NK-92 treated with Interleukin-12 subunit alpha and Interleukin-12 subunit beta, amount 100 ng/mL, for 24 hours (cell line): ENCODE measurements at regions not wholly inside any gene's neighbourhood (a gene's known extent, or its start where the extent isn't known, plus 50 kb on each side); places are given as distances from the start of the nearest gene placed in this dataset.

Experiments
- DNase-seq: peaks from one replicate; lab custom pipeline; 2025; lab: John Stamatoyannopoulos, UW

DNA sequence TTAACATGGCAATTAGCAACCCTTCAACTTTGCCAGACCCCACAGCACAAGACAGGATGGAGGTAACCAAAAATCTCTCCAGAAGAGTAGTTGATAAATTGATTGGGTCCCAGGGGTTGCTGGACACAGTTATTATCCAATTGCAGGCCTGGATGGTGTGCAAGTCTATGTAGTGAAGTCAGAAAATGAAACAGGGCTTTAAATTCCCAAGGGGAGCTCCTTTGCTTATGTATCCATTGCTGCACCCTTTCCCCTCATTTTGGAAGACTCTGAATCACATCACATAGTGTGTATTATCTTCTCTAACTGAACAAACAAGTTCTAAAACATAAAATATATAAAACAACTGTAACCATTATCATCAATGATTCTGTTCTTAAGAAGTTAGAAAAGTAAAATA is 550.2 kb downstream of the LMO4 start:
- no peak for DNase-seq

- DNase-seq, result no peak
Measured at GRCh38 chr1:87880098-87880760, 551.5 kb downstream of the LMO4 start.

GRCh38 chr1:87880764-87881163 is 552.1 kb downstream of the LMO4 start:
- DNase-seq, result no peak

DNA sequence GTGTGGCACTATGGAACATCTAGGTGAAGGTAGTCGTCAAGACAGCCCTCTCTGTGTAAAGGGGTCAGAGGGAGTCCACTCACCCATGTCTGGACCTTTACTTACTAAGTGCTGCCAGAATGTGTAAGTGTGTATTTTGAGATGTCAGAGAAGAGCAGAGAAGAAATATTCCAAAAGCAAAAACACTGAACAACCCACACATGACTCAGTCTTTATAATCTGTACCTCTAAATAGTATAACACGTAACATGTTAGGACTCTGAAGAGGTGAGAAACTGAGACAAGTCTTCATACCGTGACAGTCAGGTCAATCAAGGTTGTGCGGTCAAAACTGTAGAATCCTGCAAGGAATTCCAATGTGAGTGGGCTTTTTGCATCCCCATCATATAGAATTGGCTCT is 555.2 kb downstream of the LMO4 start:
- DNase-seq, result no peak

- DNase-seq, result no peak
Measured at GRCh38 chr1:87884581-87884980, 555.9 kb downstream of the LMO4 start.

DNA sequence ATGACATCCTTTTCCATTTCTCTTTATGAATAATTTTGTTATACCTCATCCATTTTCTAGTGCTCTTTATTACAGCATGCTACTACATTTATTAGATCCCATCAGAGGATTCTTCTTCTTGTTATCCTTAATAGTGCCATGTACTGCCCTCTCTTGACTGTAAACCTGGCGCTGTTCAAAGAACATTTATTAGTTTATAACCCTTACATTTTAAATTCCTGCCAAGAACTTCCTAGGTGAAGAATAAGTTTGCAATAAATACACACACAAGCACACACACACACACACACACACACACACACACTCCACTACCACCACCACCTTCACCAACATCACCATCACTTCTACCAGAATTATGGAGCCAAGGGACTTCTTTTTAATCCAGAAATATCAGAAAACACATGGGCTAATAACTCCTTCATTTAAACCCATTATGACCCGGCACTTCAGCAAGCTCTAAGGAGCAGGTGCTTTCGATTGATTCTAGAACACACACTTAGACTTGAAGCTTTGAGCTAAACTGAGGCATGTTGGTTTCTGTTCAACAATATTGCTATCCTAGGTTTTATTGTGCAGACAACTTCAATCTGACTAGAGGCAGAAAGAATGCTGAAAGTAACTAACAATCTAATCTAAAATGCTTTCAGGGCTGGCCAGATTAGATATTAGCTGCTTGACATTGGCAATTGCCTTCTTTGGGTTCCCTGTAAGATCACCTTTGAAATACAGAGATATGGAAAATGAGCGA is 556.8 kb downstream of the LMO4 start:
- no peak for DNase-seq

DNA sequence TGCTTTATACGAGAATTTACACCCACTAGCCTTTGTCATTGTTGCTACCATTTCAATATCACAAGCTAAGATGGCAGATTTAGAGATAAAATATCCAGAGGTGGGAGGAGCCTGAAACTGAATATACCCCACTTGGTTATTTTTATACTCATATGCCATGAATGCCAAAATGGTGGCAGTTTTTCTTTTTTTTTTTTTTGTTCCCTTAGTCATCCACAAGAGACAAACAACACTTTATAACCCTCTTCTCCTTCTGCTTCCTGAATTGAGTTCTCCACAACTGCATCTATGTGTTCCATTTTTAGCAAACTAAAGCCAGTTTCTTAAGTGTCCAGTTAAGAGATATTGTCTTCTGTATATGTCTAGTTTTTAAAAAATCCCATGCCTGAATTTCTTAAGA is 558.4 kb downstream of the LMO4 start:
- DNase-seq, result no peak

- DNase-seq, result no peak
Measured at GRCh38 chr1:87888446-87888845, 559.8 kb downstream of the LMO4 start.

DNA sequence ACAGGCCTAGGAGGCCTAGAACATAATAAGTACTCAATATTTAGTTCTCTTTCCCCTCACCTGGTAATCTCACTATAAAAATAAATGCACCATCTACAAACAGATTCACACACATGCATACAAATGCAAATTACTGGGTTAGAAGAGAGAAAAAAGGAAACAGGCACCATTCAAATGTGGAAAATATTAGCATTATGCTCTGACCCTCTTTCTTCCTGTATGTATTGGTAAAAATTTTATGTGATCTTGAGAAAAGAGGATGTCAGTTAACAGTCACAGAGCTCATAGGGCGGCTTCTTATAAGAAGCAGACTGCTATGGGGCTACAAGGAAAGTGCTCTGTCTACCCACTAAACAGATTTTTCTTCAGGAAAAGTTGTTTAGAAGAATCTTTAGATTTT is 565.4 kb downstream of the LMO4 start:
- no peak for DNase-seq

DNA sequence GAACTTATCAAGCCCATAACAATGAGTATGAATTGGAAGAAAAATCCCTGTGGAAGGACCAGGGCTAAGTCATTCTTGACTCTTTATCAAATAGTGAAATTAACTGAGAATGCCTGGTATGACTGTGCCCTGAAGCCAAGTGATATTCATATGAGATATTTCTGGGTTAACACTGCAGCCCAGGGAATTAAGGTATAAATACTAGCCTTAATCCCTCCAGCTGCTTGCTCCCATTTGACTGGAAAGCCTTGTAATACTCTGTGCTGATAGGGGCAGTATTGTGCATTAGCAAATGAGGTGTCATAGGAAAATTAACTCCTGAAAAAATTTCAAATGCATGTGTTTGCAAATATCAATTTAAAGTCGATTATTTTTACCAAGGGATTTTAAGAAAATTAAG is 568.8 kb downstream of the LMO4 start:
- DNase-seq, result no peak

- DNase-seq, result no peak
Measured at GRCh38 chr1:87898431-87898830, 569.8 kb downstream of the LMO4 start.

DNA sequence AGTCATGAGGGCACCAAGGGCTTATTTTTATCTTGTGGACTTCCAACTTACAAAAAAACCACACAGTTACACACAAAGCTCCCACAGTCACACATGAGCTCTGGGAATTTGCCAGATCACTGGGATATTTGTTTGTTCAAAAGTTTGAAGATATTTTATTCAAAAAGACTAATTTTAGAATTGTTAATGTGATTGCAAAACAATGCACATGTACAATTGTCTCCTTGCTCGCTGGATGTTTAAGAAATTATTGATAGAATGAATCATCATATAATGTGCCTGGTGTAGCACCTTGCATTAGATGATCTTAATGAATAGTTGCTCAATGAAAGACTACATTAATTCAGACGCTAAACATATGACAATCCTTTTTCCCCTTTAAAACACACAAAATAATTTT is 570.3 kb downstream of the LMO4 start:
- DNase-seq, result no peak

DNA sequence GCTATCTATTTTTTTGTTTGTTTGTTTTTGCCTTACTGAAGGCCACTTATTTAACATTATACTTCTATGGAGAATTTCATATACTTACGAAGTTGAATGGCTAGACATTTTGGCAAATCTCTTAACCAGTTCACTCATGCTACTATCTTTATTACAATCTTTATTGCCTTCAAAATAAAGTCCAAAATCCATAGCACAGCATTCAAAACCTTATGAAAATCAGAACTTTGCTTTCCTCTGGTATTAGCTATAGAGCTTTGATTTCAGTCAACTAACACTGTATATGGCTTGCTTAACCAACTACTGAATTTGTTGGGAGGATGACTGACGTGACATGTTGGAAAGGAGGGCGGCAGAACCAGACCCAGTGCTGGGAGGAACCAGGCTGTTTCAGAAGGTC is 571.1 kb downstream of the LMO4 start:
- no peak for DNase-seq

- no peak for DNase-seq
Measured at GRCh38 chr1:87902830-87903229, 574.1 kb downstream of the LMO4 start.

DNA sequence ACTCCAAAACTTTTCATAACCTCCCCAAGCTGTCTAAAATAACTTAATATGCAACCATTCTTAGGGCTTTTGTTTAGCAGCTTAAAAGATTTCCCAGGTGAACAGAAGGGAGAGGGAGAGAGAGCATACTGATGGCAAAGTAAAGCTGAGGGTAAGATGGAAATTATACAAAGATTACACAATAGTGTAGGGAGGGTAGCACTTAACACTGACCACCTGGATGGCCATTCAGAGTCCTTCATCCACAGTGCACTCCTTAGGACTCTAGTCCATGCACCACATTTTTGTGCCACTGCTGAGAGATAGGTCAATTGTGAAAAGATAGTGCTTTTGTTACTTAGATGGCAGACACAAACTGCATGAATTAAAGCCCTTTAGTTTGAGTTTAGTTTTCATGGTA is 574.6 kb downstream of the LMO4 start:
- no peak for DNase-seq

DNA sequence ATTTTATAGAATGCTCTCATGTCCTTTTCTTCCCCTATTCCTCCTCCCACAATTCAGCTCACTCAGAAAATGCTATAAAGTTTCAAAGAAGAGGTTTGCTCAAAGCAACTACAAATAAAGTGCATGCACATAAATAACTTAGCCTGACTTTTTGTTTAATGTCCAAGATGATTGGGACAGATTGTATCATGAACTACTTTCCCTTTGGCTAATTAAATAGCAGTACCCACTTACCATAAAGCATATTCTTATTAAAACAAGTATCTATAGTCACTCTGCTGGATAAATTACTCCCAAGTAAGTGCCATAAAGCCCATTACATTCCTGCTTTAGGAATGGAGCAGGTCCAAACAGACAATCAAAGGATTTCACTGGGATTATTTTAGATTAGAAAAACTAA is 576.0 kb downstream of the LMO4 start:
- no peak for DNase-seq

DNA sequence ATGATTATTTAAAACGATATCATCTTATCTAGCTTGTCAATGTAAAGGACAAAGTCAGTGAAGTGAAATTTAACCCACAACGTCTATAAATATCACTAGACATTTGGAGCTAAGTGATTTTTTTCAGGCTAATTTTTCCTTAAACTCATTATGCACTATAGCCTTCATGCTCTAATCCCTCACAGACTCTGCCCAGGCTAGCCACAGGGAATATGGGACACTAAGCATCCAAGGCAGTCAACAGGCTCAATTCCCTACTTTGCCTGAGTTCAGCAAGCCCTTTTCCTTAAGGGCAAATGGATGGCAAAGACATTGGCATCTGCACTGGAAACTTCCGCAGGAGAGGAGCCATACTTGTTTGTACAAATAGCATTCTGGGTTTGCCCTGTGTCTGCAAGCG is 577.0 kb downstream of the LMO4 start:
- no peak for DNase-seq

DNA sequence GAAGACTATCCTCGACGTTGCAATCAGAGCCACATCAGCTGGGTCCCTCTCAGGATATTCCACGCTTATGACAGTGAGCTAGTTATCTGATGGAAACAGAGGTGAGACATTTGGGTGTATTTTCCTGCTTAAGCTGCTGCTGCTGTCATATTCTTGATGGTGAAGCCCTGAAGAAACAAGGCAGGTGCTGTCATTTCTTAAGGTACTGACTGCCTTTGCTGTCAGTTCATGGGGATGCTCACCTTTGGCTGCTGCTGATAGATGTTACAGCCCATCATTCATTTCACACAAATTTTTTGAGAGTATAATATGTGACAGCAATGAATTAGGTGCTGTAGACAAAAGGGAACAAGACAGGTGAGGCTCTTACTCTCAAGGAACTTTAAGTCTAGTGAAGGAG is 577.4 kb downstream of the LMO4 start:
- no peak for DNase-seq

GRCh38 chr1:87913361-87913760 is 584.7 kb downstream of the LMO4 start:
- no peak for DNase-seq

DNA sequence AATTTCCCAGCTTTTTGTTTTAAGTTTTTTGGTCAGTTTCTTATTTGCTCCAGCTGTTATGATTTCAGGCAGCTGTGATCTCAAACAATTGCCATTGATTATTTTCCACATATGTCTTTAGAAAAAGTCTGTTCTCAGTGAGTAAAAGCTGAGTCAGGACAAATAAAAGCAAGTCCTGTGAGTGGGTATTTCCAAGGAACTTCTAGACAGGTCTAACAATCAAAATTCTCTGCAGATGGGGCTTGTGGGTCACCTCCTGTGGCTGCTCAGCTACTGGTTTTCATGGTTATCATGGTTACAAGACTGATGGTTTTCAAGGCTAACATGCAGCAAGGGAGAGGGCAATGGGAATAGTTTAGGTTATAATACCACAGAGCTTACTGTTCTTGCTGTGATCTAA is 585.7 kb downstream of the LMO4 start:
- DNase-seq, result no peak

DNA sequence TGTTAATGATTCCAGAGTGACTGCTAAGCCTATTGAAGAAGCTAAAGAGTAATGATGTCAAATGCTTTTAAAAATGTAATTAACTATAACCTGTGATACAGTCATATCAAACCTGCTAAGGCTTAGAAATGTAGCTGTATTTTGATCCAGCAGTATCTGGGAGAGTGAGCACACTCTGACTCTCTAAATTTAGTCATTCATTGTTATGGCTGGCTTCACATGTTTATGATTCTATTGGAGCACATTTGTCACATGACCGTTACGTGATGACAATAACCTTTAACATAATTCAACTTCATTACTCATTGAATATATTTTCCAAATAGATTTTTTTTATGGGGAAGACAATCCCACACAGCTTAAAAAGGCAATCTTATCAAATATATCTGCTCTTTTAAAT is 587.1 kb downstream of the LMO4 start:
- DNase-seq, result no peak

DNA sequence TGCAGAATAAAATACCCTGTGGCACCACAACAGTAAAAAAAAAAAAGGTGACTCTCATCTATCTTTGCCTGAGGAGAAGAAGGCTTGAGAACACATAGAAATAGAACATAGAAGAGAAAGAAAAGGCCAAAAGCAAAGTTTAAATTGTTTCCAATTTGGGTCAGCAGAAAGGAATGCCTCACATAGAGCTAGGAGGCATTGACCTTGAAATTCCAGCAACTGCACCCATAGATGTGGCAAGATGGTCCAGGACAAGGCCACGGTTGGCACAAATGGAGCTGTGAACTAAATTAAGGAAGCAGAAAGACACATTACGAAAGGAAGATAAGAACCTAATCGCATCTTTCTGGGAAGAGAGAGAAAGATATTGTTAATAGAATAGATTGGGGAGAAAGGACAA is 588.3 kb downstream of the LMO4 start:
- DNase-seq, result no peak

GRCh38 chr1:87918398-87918797 is 589.7 kb downstream of the LMO4 start:
- DNase-seq, result no peak

DNA sequence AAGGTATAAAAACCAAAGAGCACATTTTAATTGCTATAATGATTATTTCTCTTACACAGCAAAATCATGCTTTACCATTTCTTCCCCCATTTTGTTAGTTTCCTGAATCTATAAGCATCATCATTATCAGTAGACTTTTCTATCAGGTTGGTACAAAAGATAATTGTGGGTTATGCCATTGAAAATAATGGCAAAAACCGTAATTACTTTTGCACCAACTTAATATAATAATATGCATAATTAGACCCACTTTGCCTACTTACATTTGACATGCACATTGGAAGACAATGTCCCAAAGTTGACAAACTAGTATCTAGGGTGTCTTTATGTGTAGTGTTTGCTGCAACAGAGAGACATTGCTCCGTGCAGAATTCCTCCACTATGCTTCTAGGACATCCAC is 594.2 kb downstream of the LMO4 start:
- DNase-seq, result no peak
